Stimulated activated naive CD8-positive, alpha-beta T cell treated with anti-CD3 and anti-CD28 coated beads, Interleukin-15, Interleukin-2, amounts not matched to agents 100 U/mL and 50 U/mL, for 24 hours (primary cell): ENCODE measurements at regions not wholly inside any gene's neighbourhood (a gene's known extent, or its start where the extent isn't known, plus 50 kb on each side); places are given as distances from the start of the nearest gene placed in this dataset.
"Not testable (repeated sequence)": the region's sequence is repeated elsewhere in the genome, so short reads cannot be mapped to it uniquely, and the experiment has no call there.

Experiments used
- ATAC-seq: fragments of 150-1000 bp; cut with Tn5 transposase; one replicate; pipeline ENCODE4 v1.10.0; 2021
- DNase-seq: peaks from one replicate; pipeline ENCODE4 v3.0.0; 2021

- no peak for ATAC-seq
- DNase-seq: no peak
Observed at GRCh38 chr22:48940266-48941032, 887.2 kb downstream of the BRD1 start.

- DNase-seq (no peak), ATAC-seq (no peak)
Observed at GRCh38 chr22:48939441-48940265, 888.0 kb downstream of the BRD1 start.

GRCh38 chr22:48938741-48939140, 888.9 kb downstream of the BRD1 start:
- ATAC-seq (no peak), DNase-seq (no peak)

- DNase-seq: no peak
- peak; percentile 23 for ATAC-seq
Observed at GRCh38 chr22:48937032-48937639, 890.5 kb downstream of the BRD1 start.

DNA sequence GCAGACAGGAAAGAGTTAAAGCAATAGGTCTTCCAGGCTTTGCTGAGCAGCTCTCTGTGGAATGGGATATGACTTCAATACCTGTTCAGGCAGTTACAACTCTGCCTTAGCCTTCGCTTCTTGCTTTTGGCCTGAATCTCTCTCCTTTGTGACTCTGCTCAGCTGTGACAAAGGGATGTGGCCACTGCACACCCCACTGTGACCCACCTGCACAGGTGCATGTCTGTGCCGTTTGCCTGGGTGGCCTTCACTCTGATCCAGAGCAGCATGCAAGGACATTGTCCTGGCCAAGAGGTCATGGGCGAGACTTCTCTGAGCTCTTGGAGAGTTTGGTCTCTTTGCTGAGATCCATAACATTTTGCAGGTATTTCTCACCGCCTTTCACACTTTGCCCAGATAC, 891.3 kb downstream of the BRD1 start:
- no peak for ATAC-seq
- no peak for DNase-seq

- ATAC-seq: no peak
- DNase-seq: no peak
Observed at GRCh38 chr22:48934446-48934845, 893.2 kb downstream of the BRD1 start.

DNA sequence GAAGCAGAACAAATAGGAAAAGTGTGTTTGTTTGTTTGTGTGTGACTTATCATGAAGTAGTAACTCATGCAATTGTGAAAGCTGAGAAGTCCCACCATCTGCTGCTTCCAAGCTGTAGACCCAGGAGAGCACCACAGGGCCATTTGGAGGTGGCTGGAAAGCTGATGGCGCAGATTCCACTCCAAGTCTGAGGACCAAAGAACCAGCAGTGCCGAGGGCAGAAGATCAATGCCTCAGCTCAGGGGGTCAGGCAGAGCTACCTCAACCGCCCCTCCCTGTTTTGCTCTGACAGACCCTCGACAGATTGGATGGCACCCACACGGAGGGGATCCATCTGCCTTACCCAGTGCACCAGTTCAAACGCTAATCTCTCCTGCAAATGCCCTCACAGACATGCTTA, 896.2 kb downstream of the BRD1 start:
- no peak for DNase-seq
- ATAC-seq: no peak

- DNase-seq (no peak), ATAC-seq (no peak)
Observed at GRCh38 chr22:48929276-48929790, 898.3 kb downstream of the BRD1 start.

- ATAC-seq (no peak), DNase-seq (no peak)
Observed at GRCh38 chr22:48927591-48927990, 900.1 kb downstream of the BRD1 start.

GRCh38 chr22:48926643-48927042, 901.0 kb downstream of the BRD1 start:
- no peak for ATAC-seq
- DNase-seq: no peak

- no peak for DNase-seq
- ATAC-seq: no peak
Observed at GRCh38 chr22:48926136-48926535, 901.5 kb downstream of the BRD1 start.

DNA sequence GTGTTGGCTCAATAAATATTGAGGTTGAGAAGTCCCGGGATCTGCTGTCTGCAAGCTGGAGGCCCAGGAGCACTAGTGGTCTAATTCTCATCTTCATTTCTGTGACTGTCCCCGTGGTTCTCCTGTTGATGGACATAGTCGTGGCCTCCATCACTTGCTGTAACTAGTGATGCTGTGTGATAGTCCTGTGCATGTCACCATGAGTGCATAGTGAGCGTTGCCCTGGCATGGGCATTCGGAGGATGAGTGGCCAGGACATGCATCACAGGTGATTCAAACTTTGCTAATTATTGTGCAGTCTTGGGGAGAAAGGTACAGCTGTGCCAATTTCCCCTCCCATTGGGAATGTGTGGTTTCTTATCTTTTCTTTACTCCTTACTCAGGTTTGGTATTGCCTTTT, 902.2 kb downstream of the BRD1 start:
- DNase-seq (no peak), ATAC-seq (no peak)

GRCh38 chr22:48923996-48924395, 903.7 kb downstream of the BRD1 start:
- ATAC-seq: no peak
- no peak for DNase-seq

DNA sequence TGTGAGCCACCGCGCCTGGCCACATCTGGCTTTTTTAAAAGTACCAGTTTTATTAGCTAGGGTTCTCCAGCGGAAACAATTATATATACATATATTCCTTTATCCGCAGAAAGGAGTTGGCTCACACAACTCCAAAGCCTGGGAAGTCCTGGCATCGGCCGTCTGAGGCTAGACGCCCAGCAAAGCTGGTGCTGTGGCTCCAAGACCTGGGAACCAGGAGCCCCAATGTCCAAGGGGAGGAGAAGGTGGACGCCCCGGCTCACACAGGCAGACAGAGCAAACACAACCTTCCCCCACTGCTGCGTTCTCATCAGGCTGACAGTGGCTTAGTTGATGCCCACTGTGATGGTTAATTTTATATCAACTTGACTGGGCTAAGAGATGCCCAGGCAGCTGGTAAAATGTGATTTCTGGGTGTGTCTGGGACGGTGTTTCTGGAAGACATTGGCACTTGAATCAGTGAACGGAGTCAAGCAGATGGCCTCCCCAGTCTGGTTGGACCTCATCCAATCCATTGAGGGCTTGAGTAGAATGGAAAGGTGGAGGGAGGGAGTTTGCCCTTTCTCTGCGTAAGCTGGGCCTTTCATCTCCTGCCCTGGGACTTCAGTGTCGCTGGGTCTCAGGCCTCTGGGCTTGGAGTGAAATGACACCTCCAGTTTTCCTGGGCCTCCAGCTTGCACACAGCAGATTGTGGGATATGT, 904.4 kb downstream of the BRD1 start:
- no peak for ATAC-seq
- DNase-seq: no peak

DNA sequence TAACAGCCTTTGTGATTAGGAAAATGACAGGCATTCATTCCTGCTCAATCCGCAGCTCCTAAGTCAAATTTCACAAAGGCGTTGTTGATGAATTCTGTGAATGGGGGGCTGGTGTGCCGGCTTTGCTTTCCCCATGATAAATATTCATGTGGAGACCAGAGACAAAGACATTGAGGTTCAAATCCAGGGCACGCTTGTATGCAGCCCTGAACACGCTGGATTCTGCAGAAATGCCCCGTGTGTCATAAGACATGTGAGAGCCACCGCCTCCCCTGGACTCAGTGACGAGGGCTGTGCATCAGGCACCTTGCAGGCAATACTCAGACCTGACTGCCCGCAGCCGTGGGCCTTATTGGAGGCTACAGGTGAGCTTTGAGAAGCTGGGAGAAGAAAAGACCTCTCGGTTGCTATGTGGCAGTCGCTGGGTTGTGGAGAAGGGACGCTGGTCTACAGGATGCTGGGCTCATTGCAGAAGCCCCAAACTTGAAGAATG, 906.2 kb downstream of the BRD1 start:
- DNase-seq (no peak), ATAC-seq (no peak)

DNA sequence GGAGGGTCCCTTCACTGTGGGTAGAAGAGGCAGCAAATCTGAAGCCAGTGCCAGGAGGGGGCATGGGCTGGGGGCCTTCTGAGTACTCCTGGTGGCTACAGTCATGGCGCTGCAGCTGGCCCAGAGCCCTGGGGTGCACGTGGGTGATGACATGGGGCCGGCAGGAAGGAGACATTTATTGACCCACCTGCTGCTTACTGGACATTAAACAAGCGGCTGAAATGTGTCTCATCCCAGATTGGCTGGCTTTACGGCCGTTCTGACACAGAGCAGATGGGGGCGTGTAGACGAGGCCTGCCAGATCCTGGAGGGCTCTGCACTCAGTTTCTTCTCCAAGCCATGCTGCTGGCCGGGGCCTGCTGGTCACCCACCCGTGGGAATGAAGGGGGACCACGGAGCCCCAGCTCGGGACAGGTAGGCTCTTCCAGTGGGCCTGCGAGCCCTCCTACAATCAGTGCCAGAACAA, 906.9 kb downstream of the BRD1 start:
- ATAC-seq (no peak), DNase-seq (no peak)

- ATAC-seq: no peak
Observed at GRCh38 chr22:48919851-48920589, 907.7 kb downstream of the BRD1 start.

DNA sequence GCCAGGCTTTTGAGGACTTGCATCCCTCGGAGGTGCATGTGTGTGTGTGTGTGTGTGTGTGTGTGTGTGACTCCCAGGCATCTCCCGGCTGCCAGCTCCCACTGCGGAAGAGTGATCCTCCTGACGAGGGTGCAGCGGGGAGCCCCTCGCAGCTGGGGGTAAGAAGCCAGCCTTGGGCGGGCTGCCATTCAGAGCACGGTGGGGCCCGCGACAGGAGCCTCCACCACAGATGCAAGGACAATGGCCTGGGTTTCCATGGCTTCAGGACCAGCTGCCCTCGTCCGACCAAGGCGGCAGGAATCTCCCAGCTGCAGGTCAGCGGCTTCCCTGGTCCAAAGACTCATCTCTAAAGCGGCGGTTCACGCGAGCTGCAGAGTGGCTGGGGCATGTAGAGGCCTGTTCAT, 908.5 kb downstream of the BRD1 start:
- DNase-seq (no peak), ATAC-seq (no peak)

More at GRCh38 chr22:48919851-48920589, 907.7 kb downstream of the BRD1 start:
- no peak for DNase-seq

- DNase-seq: no peak
- no peak for ATAC-seq
Observed at GRCh38 chr22:48918585-48919186, 909.0 kb downstream of the BRD1 start.

DNA sequence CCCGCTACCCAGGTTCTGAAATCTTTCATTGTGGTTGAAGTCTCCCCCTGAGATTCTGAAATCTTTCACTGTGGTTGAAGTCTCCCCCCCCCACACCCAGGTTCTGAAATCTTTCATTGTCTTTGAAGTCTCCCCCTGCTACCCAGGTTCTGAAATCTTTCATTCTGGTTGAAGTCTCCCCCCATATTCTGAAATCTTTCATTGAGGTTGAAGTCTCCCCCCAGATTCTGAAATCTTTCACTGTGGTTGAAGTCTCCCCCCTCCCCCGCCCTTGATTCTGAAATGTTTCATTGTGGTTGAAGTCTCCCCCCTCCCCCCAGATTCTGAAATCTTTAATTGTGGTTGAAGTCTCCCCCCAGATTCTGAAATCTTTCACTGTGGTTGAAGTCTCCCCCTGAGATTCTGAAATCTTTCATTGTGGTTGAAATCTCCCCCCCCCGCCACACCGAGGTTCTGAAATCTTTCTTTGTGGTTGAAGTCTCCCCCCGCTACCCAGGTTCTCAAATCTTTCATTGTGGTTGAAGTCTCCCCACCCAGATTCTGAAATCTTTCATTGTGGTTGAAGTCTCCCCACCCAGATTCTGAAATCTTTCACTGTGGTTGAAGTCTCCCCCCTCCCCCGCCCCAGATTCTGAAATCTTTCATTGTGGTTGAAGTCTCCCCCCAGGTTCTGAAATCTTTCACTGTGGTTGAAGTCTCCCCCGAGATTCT, 915.2 kb downstream of the BRD1 start:
- DNase-seq, ATAC-seq: not testable (repeated sequence)
